Gastrocnemius medialis (tissue), 4 donors: ENCODE measurements at regions not wholly inside any gene's neighbourhood (a gene's known extent, or its start where the extent isn't known, plus 50 kb on each side); places are given as distances from the start of the nearest gene placed in this dataset.

Source experiments
- POLR2A ChIP-seq, 2 donors: fragments of 450-650 bp; IDR thresholded peaks; one replicate each; pipeline ENCODE4 v1.6.1; 2017; ENCODE audit warnings: antibody characterized with exemption in 2 of 2, mild to moderate bottlenecking in 2 of 2, moderate library complexity in 2 of 2
- TF ChIP-seq, protein P1 (sequence below), 5 experiments: fragments of 450-650 bp in 3 of 5; fragments of 200-600 bp in 2 of 5; sonication (generic) in 2 of 5; IDR thresholded peaks in 4 of 5; conservative IDR thresholded peaks in 1 of 5; 1 replicate in 4 of 5; 2 replicates in 1 of 5; pipeline ENCODE4 v1.5.1; 2016 to 2019; ENCODE audit warnings: antibody characterized with exemption in 5 of 5, mild to moderate bottlenecking in 3 of 5, moderate library complexity in 3 of 5

- TF ChIP-seq, protein P1, sequence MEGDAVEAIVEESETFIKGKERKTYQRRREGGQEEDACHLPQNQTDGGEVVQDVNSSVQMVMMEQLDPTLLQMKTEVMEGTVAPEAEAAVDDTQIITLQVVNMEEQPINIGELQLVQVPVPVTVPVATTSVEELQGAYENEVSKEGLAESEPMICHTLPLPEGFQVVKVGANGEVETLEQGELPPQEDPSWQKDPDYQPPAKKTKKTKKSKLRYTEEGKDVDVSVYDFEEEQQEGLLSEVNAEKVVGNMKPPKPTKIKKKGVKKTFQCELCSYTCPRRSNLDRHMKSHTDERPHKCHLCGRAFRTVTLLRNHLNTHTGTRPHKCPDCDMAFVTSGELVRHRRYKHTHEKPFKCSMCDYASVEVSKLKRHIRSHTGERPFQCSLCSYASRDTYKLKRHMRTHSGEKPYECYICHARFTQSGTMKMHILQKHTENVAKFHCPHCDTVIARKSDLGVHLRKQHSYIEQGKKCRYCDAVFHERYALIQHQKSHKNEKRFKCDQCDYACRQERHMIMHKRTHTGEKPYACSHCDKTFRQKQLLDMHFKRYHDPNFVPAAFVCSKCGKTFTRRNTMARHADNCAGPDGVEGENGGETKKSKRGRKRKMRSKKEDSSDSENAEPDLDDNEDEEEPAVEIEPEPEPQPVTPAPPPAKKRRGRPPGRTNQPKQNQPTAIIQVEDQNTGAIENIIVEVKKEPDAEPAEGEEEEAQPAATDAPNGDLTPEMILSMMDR (IDR thresholded peaks at IDR 0.05 in 4 of 5, conservative IDR thresholded peaks at IDR 0.05 in 1 of 5) = no peak
- no peak for TF ChIP-seq POLR2A (IDR thresholded peaks at IDR 0.05)
Measured at GRCh38 chr18:38931754-38932050, 1366.1 kb upstream of the CELF4 start.
